ENCODE measurements at regions not wholly inside any gene's neighbourhood (a gene's known extent, or its start where the extent isn't known, plus 50 kb on each side); places are given as distances from the start of the nearest gene placed in this dataset.

DNA sequence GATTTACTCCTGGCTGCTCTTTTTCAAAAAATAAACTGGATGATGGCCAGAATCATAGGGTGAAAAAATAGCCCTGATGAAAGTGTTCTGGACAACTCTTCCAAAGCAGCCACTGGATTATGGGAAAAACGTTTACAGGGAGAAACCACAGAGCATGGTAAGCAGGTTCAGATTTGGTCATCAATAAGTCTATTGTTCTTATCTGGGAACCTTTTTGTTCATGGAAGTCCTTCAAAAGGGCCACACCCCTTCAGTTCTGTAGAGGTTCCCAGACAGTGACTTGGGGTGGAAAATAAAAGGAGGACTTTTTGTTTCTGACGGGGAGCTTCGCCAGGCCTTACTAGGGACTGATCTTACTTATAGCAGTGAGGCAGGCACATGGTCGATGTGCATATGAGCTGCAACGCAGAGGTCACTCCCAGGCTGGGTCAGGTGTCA lies 117.4 kb upstream of the SLC38A2 start:
- Histone ChIP-seq H3K36me3 (replicated peaks in 1 of 2; ENCODE audit: control insufficient read depth in 1 of 2, insufficient read depth in 2 of 2, low read length in 1 of 2) (no peaks in the 10 kb centered on the region), H3K9me2 (no peaks in the 10 kb centered on the region), H3K4me1 (ENCODE audit: control insufficient read depth in 1 of 2, insufficient read depth in 2 of 2, low read depth in 1 of 2, low read length in 1 of 2) (peaks cover 2 to 33% of the 10 kb centered on the region in 2 experiments), H3K4me3 (ENCODE audit: low read depth in 2 of 2, low read length in 1 of 2) (no peak overlapping the region), H3K9me3 (no peaks in the 10 kb centered on the region), H3K27ac (ENCODE audit: low read depth in 2 of 2, low read length in 1 of 2) (peak overlapping the region in 1 of 2 experiments; percentile 49; a peak in 1 of 4 replicates), H3K4me2 (no peak overlapping the region), H4K20me1 (ENCODE audit: insufficient read depth) (no peaks in the 10 kb centered on the region), H3K79me2 (ENCODE audit: insufficient read depth) (no peaks in the 10 kb centered on the region), H3K9ac (no peak overlapping the region), H3K27me3 (ENCODE audit: insufficient read depth) (no peaks in the 10 kb centered on the region), H3F3A (replicated peaks; ENCODE audit: insufficient read depth) (peaks cover 14% of the 10 kb centered on the region), H2AFZ (ENCODE audit: low read depth) (no peak overlapping the region)
- no peak for DNase-seq
- TF ChIP-seq, protein P1, sequence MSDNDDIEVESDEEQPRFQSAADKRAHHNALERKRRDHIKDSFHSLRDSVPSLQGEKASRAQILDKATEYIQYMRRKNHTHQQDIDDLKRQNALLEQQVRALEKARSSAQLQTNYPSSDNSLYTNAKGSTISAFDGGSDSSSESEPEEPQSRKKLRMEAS (IDR thresholded peaks at IDR 0.05; ENCODE audit: low read depth) = no peak
- TF ChIP-seq ELF1 (IDR thresholded peaks at IDR 0.05) (no peak), RFX5 (IDR thresholded peaks at IDR 0.05; ENCODE audit: low read length) (no peak), NFIC (IDR thresholded peaks at IDR 0.05; ENCODE audit: borderline replicate concordance) (no peak)
- POLR2A ChIA-PET = no interaction called here
- CTCF ChIA-PET = no interaction called here
- WGBS (ENCODE audit: low lambda C conversion rate) = 72% methylated on average over 5 of the region's 5 CpGs

DNA sequence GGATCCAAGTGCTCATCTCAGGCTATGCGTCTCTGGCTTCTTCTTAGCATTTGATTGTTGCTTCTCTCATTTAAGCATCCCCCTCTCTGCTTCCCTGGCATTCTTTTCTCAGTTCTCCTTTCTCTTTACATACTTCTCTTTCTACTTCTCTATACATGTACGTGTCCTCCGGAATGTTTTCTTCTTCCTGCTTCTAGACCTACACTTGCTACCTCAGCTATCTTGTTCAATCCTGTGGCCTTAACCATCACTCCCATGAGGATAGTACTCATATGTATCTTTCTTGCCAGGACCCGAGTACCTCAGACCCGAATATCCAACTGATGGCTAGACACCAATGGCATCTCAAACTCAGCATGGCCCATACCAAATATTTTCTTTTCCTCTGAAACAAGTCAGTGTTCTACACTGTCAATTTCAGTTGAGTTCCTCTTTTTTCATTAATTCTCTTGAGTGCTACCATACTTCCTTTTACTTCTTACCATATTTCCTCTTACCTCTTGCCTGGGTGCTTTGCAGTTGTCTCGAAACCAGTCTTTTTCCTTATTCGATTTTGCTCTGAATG lies 115.1 kb upstream of the SLC38A2 start:
- Histone ChIP-seq H3K4me2 (no peak overlapping the region), H2AFZ (ENCODE audit: low read depth) (no peak overlapping the region), H4K20me1 (ENCODE audit: insufficient read depth) (no peaks in the 10 kb centered on the region), H3K9ac (no peak overlapping the region), H3K27me3 (ENCODE audit: insufficient read depth) (no peaks in the 10 kb centered on the region), H3K4me3 (ENCODE audit: low read depth in 2 of 2, low read length in 1 of 2) (no peak overlapping the region), H3F3A (replicated peaks; ENCODE audit: insufficient read depth) (peaks cover 6% of the 10 kb centered on the region), H3K79me2 (ENCODE audit: insufficient read depth) (no peaks in the 10 kb centered on the region), H3K4me1 (ENCODE audit: control insufficient read depth in 1 of 2, insufficient read depth in 2 of 2, low read depth in 1 of 2, low read length in 1 of 2) (peaks cover 2 to 22% of the 10 kb centered on the region in 2 experiments), H3K27ac (ENCODE audit: low read depth in 2 of 2, low read length in 1 of 2) (no peak overlapping the region), H3K9me3 (no peaks in the 10 kb centered on the region), H3K36me3 (replicated peaks in 1 of 2; ENCODE audit: control insufficient read depth in 1 of 2, insufficient read depth in 2 of 2, low read length in 1 of 2) (no peaks in the 10 kb centered on the region), H3K9me2 (no peaks in the 10 kb centered on the region)
- ChIA-PET POLR2A (no interaction called here), CTCF (no interaction called here)
- WGBS (ENCODE audit: low lambda C conversion rate) = 93% methylated on average over 7 of the region's 7 CpGs
- no peak for DNase-seq
- TF ChIP-seq MXI1 (IDR thresholded peaks at IDR 0.05; ENCODE audit: low read depth, low read length) (no peak), GATA2 (CRISPR knock-in tag; IDR thresholded peaks at IDR 0.05) (no peak)
- TF ChIP-seq, protein P2, sequence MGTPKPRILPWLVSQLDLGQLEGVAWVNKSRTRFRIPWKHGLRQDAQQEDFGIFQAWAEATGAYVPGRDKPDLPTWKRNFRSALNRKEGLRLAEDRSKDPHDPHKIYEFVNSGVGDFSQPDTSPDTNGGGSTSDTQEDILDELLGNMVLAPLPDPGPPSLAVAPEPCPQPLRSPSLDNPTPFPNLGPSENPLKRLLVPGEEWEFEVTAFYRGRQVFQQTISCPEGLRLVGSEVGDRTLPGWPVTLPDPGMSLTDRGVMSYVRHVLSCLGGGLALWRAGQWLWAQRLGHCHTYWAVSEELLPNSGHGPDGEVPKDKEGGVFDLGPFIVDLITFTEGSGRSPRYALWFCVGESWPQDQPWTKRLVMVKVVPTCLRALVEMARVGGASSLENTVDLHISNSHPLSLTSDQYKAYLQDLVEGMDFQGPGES (IDR thresholded peaks at IDR 0.05; ENCODE audit: low read depth, low read length) = no peak

DNA sequence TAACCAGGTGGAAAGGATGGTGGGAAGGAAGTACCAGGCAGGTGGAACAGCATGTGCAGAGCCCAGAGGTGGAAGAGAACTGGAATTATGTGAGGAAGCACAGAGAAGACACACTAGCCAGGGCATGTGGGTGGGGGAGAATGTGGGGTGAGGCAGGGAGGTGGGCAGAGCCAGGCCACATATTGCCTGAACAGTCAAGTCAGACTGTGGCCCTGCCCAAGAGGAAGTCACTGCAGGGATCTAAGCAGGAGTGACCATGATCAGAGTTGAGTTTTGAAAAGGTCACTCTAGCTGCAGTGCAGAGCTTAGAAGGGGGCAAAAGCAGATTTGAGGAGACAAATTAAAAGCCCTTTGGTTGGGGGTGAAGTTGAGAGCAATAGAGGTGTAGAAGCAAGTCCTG lies 114.0 kb upstream of the SLC38A2 start:
- Histone ChIP-seq H4K20me1 (ENCODE audit: insufficient read depth) (no peaks in the 10 kb centered on the region), H3K36me3 (replicated peaks in 1 of 2; ENCODE audit: control insufficient read depth in 1 of 2, insufficient read depth in 2 of 2, low read length in 1 of 2) (no peaks in the 10 kb centered on the region), H3K4me2 (no peak overlapping the region), H3K4me3 (ENCODE audit: low read depth in 2 of 2, low read length in 1 of 2) (no peak overlapping the region), H3K27ac (ENCODE audit: low read depth in 2 of 2, low read length in 1 of 2) (no peak overlapping the region), H3K79me2 (ENCODE audit: insufficient read depth) (no peaks in the 10 kb centered on the region), H3K27me3 (ENCODE audit: insufficient read depth) (no peaks in the 10 kb centered on the region), H3K9me3 (no peaks in the 10 kb centered on the region), H3F3A (replicated peaks; ENCODE audit: insufficient read depth) (peaks cover 6% of the 10 kb centered on the region), H3K9me2 (no peaks in the 10 kb centered on the region), H2AFZ (ENCODE audit: low read depth) (no peak overlapping the region), H3K4me1 (ENCODE audit: control insufficient read depth in 1 of 2, insufficient read depth in 2 of 2, low read depth in 1 of 2, low read length in 1 of 2) (peaks cover 2 to 14% of the 10 kb centered on the region in 2 experiments; a peak in 3 of 4 replicates), H3K9ac (no peak overlapping the region)
- DNase-seq = no peak
- POLR2A ChIA-PET = no interaction called here
- CTCF ChIA-PET = no interaction called here
- TF ChIP-seq POLR2AphosphoS5 (IDR thresholded peaks at IDR 0.05; ENCODE audit: low read depth, low read length) (no peak), SMC3 (IDR thresholded peaks at IDR 0.05; ENCODE audit: low read depth, low read length) (no peak), NRF1 (IDR thresholded peaks at IDR 0.05; ENCODE audit: low read depth, low read length) (no peak), GABPA (IDR thresholded peaks at IDR 0.05; ENCODE audit: low read depth) (no peak), CHD2 (IDR thresholded peaks at IDR 0.05; ENCODE audit: low read length, partially characterized antibody) (no peak), TAF1 (IDR thresholded peaks at IDR 0.05; ENCODE audit: borderline replicate concordance, low read depth, low read length) (no peak), SIN3A (IDR thresholded peaks at IDR 0.05; ENCODE audit: borderline replicate concordance, low read depth, low read length) (no peak), ELF1 (IDR thresholded peaks at IDR 0.05) (no peak), TCF12 (IDR thresholded peaks at IDR 0.05) (no peak)
- TF ChIP-seq, protein P3, sequence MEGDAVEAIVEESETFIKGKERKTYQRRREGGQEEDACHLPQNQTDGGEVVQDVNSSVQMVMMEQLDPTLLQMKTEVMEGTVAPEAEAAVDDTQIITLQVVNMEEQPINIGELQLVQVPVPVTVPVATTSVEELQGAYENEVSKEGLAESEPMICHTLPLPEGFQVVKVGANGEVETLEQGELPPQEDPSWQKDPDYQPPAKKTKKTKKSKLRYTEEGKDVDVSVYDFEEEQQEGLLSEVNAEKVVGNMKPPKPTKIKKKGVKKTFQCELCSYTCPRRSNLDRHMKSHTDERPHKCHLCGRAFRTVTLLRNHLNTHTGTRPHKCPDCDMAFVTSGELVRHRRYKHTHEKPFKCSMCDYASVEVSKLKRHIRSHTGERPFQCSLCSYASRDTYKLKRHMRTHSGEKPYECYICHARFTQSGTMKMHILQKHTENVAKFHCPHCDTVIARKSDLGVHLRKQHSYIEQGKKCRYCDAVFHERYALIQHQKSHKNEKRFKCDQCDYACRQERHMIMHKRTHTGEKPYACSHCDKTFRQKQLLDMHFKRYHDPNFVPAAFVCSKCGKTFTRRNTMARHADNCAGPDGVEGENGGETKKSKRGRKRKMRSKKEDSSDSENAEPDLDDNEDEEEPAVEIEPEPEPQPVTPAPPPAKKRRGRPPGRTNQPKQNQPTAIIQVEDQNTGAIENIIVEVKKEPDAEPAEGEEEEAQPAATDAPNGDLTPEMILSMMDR (IDR thresholded peaks at IDR 0.05) = no peak
- TF ChIP-seq, protein P4, sequence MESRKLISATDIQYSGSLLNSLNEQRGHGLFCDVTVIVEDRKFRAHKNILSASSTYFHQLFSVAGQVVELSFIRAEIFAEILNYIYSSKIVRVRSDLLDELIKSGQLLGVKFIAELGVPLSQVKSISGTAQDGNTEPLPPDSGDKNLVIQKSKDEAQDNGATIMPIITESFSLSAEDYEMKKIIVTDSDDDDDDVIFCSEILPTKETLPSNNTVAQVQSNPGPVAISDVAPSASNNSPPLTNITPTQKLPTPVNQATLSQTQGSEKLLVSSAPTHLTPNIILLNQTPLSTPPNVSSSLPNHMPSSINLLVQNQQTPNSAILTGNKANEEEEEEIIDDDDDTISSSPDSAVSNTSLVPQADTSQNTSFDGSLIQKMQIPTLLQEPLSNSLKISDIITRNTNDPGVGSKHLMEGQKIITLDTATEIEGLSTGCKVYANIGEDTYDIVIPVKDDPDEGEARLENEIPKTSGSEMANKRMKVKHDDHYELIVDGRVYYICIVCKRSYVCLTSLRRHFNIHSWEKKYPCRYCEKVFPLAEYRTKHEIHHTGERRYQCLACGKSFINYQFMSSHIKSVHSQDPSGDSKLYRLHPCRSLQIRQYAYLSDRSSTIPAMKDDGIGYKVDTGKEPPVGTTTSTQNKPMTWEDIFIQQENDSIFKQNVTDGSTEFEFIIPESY (IDR thresholded peaks at IDR 0.05; ENCODE audit: borderline replicate concordance, low read depth) = no peak
- TF ChIP-seq, protein P5, sequence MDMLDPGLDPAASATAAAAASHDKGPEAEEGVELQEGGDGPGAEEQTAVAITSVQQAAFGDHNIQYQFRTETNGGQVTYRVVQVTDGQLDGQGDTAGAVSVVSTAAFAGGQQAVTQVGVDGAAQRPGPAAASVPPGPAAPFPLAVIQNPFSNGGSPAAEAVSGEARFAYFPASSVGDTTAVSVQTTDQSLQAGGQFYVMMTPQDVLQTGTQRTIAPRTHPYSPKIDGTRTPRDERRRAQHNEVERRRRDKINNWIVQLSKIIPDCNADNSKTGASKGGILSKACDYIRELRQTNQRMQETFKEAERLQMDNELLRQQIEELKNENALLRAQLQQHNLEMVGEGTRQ (IDR thresholded peaks at IDR 0.05; ENCODE audit: borderline replicate concordance, low read depth, low read length) = no peak
